Loucy (cell line): ENCODE measurements at regions not wholly inside any gene's neighbourhood (a gene's known extent, or its start where the extent isn't known, plus 50 kb on each side); places are given as distances from the start of the nearest gene placed in this dataset.

ENCODE experiments used
- EZH2phosphoT487 ChIP-seq: fragments of 200-600 bp; IDR thresholded peaks from 2 replicates; pipeline ENCODE4 v1.6.1; 2018; ENCODE audit warnings: antibody characterized with exemption, mild to moderate bottlenecking, moderate library complexity, borderline replicate concordance
- TF ChIP-seq, protein P1 (sequence below): fragments of 200-600 bp; sonication (generic); conservative IDR thresholded peaks from 2 replicates; pipeline ENCODE4 v1.5.1; 2014; ENCODE audit warnings: mild to moderate bottlenecking, antibody characterized with exemption, low read length

DNA sequence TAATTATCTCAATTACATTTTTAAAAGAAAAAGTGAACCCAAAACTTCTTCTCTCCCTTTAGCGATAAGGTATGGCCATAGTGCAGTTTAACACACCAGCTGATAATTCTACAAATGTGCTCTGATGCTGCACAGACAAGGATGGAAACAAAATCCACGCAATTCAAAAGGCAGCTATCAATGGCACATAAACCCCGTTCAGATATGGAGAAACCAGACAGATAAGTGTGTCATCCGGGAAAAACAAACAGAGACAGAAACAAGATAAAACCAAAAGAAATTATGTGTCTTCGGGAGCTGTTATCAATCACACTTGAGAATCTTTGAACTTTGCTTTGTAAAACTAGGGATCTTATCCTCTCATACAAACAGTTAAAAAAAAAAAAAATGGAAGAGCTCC, 73.6 kb downstream of the SIPA1L2 start:
- TF ChIP-seq, protein P1, sequence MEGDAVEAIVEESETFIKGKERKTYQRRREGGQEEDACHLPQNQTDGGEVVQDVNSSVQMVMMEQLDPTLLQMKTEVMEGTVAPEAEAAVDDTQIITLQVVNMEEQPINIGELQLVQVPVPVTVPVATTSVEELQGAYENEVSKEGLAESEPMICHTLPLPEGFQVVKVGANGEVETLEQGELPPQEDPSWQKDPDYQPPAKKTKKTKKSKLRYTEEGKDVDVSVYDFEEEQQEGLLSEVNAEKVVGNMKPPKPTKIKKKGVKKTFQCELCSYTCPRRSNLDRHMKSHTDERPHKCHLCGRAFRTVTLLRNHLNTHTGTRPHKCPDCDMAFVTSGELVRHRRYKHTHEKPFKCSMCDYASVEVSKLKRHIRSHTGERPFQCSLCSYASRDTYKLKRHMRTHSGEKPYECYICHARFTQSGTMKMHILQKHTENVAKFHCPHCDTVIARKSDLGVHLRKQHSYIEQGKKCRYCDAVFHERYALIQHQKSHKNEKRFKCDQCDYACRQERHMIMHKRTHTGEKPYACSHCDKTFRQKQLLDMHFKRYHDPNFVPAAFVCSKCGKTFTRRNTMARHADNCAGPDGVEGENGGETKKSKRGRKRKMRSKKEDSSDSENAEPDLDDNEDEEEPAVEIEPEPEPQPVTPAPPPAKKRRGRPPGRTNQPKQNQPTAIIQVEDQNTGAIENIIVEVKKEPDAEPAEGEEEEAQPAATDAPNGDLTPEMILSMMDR, result no peak
- TF ChIP-seq EZH2phosphoT487, result no peak
